Fibroblast of the conjunctiva (primary cell): ENCODE measurements at regions not wholly inside any gene's neighbourhood (a gene's known extent, or its start where the extent isn't known, plus 50 kb on each side); places are given as distances from the start of the nearest gene placed in this dataset.
"Not testable (repeated sequence)": the region's sequence is repeated elsewhere in the genome, so short reads cannot be mapped to it uniquely, and the experiment has no call there.

Experiments used
- DNase-seq: peaks from one replicate; pipeline ENCODE4 v3.0.0-alpha.2; 2010; ENCODE audit warnings: low read depth

DNA sequence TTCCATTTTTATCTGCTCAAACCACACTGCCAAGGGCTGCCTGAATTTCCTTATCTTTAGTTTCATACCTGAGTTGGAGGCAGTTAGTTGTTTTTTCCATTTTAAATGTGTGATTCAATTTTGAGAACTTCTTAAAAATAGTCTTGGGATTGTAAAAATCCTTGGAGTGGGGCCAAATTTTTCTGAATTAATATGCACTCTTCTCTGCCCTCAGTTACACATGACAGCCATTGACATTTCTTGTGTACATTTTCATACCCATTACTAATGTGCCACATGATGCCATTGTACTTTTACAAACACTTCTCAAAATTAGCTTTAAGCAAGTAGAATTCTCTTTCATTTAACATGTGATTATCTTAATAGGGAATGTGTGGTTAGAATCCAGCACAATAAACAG is 141.7 kb downstream of the C3orf38 start:
- DNase-seq = no peak

- DNase-seq = no peak
These were observed 148.4 kb downstream of the C3orf38 start for GRCh38 chr3:88298189-88298588.

- no peak for DNase-seq
These were observed 151.7 kb downstream of the C3orf38 start for GRCh38 chr3:88301273-88301995.

DNA sequence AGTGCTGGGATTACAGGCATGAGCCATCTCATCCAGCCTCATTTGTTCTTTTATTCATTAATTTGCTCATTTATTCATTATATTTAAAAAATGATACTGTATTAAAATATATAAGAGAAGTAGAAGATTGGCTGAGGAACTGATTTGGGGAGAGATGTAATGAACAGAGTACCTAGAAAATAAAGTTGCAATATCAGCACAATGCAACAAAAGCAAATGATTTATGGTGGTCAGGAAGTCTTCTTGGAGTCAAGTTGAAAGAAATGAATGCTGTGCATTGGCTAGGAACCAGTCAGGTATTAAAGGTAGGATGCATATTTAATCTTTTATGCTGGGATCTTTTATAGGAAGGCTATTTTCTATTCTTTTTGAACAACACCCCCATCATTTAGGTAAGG is 152.2 kb downstream of the C3orf38 start:
- DNase-seq = no peak

DNA sequence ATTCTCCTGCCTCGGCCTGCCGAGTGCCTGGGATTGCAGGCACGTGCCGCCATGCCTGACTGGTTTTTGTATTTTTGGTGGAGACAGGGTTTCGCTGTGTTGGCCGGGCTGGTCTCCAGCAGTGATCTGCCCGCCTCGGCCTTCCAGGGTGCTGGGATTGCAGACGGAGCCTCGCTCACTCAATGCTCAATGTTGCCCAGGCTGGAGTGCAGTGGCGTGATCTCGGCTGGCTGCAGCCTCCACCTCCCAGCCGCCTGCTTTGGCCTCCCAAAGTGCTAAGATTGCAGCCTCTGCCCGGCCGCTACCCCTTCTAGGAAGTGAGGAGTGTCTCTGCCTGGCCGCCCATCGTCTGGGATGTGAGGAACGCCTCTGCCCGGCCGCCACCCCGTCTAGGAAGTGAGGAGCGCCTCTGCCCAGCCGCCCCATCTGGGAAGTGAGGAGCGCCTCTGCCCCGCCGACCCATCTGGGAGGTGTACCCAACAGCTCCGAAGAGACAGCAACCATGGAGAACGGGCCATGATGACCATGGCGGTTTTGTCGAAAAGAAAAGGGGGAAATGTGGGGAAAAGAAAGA is 153.7 kb downstream of the C3orf38 start:
- not testable (repeated sequence) for DNase-seq

- no peak for DNase-seq
These were observed 157.9 kb downstream of the C3orf38 start for GRCh38 chr3:88307666-88308065.

DNA sequence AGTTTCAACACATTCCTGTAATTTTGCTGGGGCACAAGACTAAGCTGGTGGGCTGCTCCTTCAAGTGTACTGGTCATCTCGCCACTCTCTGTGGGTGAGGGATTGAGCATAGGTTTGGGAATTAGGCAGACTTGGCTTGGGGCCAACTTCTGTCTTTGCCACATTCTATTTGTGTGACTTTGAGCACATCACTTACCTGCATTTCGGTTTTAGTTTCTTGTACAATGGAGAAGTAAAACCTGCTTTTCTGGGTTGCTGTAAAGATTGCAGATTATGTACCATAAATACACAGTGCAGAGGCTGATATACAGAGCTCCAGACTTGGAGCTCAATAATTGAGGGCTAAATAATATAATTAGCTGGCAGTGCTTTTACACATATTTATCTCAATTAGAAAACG is 162.1 kb downstream of the C3orf38 start:
- no peak for DNase-seq

DNA sequence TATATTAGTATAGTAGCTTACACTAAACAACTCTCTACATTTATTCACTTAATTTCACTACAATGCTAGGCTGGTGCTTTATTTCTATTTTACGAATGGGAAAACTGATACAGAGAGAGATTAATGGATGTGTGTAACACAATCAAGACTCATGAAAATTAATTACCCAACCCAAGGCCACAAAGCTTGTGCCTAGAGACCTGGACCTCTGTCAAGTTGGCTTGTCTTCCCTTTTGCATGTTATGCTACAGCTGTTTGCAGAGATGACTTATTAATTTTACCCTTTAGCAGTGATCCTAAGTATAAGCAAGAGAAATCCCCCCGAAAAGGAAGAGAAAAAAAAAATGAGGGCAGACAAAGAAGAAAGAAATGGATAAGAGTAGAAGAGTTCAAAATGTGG is 162.5 kb downstream of the C3orf38 start:
- no peak for DNase-seq

GRCh38 chr3:88318067-88318466 is 168.3 kb downstream of the C3orf38 start:
- no peak for DNase-seq

DNA sequence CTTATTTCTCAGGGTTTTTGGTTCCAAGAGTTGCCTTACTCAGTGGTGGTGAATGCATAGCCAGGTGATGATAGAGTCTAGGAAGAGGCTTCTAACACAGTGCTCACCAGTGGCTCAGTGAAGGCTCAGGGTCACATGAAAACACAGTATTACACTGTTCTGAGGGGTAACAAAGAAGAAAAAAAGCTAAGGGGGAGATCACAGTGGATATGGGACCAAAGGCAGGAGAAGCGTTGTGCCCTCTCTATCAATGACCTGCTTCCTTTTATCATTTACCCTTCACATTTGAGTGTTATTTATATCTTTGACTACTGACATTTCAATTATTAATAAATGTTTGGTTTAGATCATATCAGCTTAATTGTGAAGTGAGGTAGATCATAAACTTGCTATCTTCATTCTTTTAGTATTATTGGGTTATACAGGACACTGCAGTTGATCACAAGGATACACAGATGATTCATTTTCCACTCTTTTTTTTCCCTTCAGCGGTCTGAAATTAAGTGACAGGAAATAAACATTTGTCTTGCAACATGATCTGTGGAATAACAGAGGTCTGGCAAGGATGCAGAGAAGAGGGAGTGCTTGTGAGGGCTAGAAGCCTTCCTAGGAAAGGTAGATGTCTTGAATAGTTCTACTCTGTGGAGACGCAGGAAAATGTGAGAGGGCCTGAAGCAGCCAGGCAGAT is 171.7 kb downstream of the C3orf38 start:
- no peak for DNase-seq

- DNase-seq = no peak
These were observed 175.0 kb downstream of the C3orf38 start for GRCh38 chr3:88324788-88325187.

DNA sequence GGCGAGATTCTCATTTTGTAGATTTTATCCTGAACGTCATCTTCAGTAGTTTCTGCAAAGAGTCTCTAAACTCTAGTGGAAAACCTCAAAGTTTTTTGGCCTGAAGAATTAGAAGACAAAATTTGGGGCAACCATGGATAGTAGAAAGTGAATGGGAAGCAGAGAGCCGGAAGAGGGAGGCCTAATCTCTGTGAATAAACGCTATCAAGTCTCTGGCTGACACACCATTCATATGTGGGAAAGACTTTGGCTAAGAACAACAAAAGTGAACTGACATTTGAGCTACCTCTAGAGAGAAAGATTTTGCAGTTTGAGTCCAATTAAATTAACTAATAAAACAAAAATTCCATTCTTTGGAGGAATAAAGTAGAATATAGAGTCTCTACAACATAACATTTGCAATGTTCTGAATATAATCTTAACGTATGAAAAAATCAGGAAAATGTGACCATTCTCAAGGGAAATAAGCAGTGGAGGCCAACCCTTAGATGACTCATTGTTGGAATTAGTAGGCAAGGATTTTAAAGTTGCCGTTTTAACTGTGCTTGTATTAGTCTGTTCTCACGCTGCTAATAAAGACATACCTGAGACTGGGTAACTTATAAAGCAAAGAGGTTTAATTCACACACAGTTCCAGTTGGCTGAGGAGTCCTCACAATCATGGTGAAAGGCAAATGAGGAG is 184.6 kb downstream of the C3orf38 start:
- no peak for DNase-seq

- DNase-seq = no peak
These were observed 187.1 kb downstream of the C3orf38 start for GRCh38 chr3:88336894-88337293.

GRCh38 chr3:88343264-88343663 is 193.5 kb downstream of the C3orf38 start:
- DNase-seq = no peak

DNA sequence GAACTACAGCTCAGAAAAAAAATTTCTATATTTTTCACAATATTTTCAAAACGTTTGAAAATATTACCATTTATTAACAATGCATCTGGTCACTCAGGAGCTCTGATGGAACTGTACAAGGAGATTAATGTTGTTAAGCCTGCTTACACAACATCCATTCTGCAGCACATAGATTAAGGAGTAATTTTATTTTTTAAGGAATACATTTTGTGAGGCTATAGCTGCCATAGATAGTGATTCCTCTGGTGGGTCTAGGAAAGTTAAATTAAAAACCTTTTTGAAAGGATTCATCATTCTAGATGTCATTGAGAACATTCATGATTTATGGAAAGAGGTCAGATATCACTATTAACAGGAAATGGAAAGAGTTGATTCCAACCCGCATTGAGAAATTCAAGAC is 196.9 kb downstream of the C3orf38 start:
- no peak for DNase-seq

DNA sequence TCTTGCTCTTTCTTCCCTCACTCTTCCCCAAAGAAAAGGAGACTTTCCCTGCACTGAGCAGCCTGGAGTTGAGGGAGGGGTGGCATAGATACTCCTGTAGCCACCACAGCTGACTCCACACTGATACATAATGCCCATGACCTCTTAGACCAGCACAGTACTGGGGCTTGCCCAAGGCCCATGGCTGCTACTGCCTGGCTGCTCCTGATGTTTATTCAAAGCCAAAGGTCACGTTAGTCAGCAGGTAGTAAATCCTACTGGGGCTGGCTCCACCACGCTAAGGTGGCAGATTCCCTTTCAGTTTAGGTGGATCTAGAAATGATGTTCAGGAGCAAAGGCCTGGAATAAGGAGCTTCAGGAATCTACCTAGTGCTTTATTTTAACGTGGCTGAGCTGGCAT is 212.7 kb downstream of the C3orf38 start:
- no peak for DNase-seq

DNA sequence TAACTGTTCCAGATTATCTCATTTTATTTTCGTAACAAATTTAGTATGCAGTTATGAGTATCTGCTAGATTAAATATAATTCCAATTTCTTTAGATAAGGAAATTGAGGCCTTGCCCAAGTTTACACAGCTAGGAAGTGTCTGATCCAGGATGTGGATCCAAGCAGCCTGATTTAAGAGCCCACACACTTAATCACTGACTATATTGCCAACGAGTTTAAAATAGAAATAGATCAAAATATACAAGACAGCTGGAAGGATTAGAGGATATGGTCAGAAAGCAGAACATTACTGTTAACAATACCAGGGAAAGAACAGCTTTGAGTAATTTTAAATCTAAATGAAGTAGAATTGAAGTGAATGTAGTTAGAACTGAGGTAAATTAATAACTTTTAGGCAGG is 215.2 kb downstream of the C3orf38 start:
- no peak for DNase-seq

DNA sequence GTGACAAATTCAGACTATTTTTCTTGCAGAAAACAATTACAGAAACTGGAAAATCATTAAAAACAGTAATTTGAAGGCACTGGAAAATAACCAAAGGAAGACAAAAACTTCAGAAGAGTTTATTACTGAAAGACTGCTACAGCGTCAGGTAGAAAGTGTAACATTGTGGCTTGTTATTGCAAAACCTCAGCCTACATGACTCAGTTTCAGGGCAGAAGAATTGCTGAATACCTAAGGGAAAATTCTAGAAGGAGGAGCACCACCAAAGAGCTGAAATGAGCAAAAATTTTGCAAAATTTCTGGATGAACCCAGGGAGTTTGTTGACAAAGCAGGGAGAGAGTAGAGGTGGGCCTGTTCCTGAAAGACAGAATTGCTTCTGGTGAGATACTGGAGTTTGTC is 219.6 kb downstream of the C3orf38 start:
- no peak for DNase-seq

DNA sequence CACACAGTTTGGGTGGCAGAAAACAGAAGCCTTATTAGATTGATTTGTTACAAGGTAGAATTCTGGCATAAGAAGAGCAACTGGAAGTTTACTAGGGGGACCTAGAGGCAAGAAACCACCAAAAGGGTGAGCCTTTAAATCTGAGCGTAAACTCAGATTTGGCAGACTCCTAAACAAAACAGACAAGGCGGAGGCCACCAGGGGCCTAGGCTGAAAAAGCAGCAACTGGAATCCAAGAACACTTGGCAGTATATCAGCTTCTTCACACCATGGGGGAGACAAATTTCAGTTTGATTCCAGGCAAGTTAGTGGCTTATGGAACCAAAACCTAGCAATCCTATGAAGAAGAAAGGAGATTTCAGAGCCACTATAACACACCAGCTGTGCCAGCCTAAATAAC is 220.0 kb downstream of the C3orf38 start:
- no peak for DNase-seq

- no peak for DNase-seq
These were observed 235.3 kb downstream of the C3orf38 start for GRCh38 chr3:88385090-88385489.

- DNase-seq = no peak
These were observed 248.8 kb downstream of the C3orf38 start for GRCh38 chr3:88398581-88398980.

DNA sequence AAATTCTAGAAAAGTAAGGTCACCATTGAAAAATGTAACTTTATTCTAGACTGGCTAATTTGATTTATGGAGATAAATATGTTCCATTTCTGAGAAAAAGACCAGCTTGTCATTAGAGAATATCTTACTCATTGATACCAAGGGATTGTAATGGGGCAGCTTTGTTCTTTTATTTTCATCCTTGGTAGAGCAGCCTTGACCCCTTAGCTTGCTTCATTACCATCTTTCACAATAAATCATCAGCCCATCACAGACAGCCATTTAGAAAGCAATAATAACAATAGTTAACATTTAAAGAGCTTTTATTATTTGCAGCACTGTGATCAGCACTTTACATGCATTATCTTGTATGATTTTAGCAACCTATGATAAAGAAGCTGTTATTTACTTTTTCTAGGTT is 253.6 kb downstream of the C3orf38 start:
- DNase-seq = no peak

GRCh38 chr3:88408097-88408496 is 258.3 kb downstream of the C3orf38 start:
- DNase-seq = no peak
